GM23248 (cell line): ENCODE measurements at regions not wholly inside any gene's neighbourhood (a gene's known extent, or its start where the extent isn't known, plus 50 kb on each side); places are given as distances from the start of the nearest gene placed in this dataset.

ENCODE experiments used
- DNase-seq: peaks from one replicate; pipeline ENCODE4 v3.0.0-alpha.2; 2015
- H2AFZ ChIP-seq: fragments of 200-600 bp; sonication (generic); 2 replicates; pipeline ENCODE4 v1.6.1; 2016; ENCODE audit warnings: antibody characterized with exemption
- H3F3A ChIP-seq: fragments of 200-600 bp; sonication (generic); 2 replicates; pipeline ENCODE4 v1.6.1; 2016; ENCODE audit warnings: mild to moderate bottlenecking, antibody characterized with exemption, mixed run types; ENCODE audit not compliant: insufficient read depth
- H3K27ac ChIP-seq: fragments of 200-600 bp; sonication (generic); 2 replicates; pipeline ENCODE4 v1.5.1; 2016; ENCODE audit warnings: mild to moderate bottlenecking
- H3K27me3 ChIP-seq: fragments of 200-600 bp; sonication (generic); replicated peaks from 2 replicates; pipeline ENCODE4 v1.6.1; 2016; ENCODE audit warnings: mild to moderate bottlenecking; ENCODE audit not compliant: insufficient read depth
- H3K36me3 ChIP-seq: fragments of 200-600 bp; sonication (generic); 2 replicates; pipeline ENCODE4 v1.6.1; 2016; ENCODE audit warnings: low read depth, mild to moderate bottlenecking
- H3K4me1 ChIP-seq: fragments of 200-600 bp; sonication (generic); 2 replicates; pipeline ENCODE4 v1.6.1; 2016; ENCODE audit warnings: mild to moderate bottlenecking; ENCODE audit not compliant: insufficient read depth
- H3K4me2 ChIP-seq: fragments of 200-600 bp; sonication (generic); one replicate; pipeline ENCODE4 v1.6.1; 2016; ENCODE audit warnings: mild to moderate bottlenecking; ENCODE audit not compliant: unreplicated experiment
- H3K4me3 ChIP-seq: fragments of 200-600 bp; sonication (generic); 2 replicates; pipeline ENCODE4 v1.5.1; 2016; ENCODE audit warnings: mild to moderate bottlenecking
- H3K79me2 ChIP-seq: fragments of 200-600 bp; sonication (generic); 2 replicates; pipeline ENCODE4 v1.6.1; 2016; ENCODE audit warnings: mild to moderate bottlenecking; ENCODE audit not compliant: insufficient read depth
- H3K9ac ChIP-seq: fragments of 200-600 bp; sonication (generic); 2 replicates; pipeline ENCODE4 v1.6.1; 2016; ENCODE audit warnings: mild to moderate bottlenecking
- H3K9me2 ChIP-seq: fragments of 200-600 bp; sonication (generic); 2 replicates; pipeline ENCODE4 v1.6.1; 2016; ENCODE audit warnings: mixed run types, mild to moderate bottlenecking, moderate library complexity; ENCODE audit not compliant: insufficient read depth
- H3K9me3 ChIP-seq: fragments of 200-600 bp; sonication (generic); one replicate; pipeline ENCODE4 v1.6.1; 2017; ENCODE audit warnings: low read depth
- H4K20me1 ChIP-seq: fragments of 200-600 bp; sonication (generic); 2 replicates; pipeline ENCODE4 v1.6.0; 2016; ENCODE audit not compliant: insufficient read depth
- EZH2 ChIP-seq: fragments of 200-600 bp; sonication (generic); IDR thresholded peaks from 2 replicates; pipeline ENCODE4 v1.6.1; 2018; ENCODE audit warnings: antibody characterized with exemption, mild to moderate bottlenecking; ENCODE audit not compliant: insufficient read depth, poor library complexity, severe bottlenecking
- EZH2phosphoT487 ChIP-seq: fragments of 200-600 bp; sonication (generic); IDR thresholded peaks from 2 replicates; pipeline ENCODE4 v1.6.1; 2018; ENCODE audit warnings: antibody characterized with exemption, moderate library complexity, mild to moderate bottlenecking, low read depth; ENCODE audit not compliant: insufficient read depth
- WGBS, 2 experiments: methylation state at CpG; one replicate each; pipeline ENCODE4 v1.1.6; 2015 to 2017; ENCODE audit warnings: low lambda C conversion rate in 2 of 2, low coverage in 1 of 2; ENCODE audit errors: missing lambda C conversion rate in 2 of 2; 5-methylcytosine and 5-hydroxymethylcytosine counted together
- in situ Hi-C: fragments of 300-500 bp; cut with MboI; formaldehyde crosslinking; loops from 2 replicates; pipeline ENCODE4 v1.15.0; 2020

- H3K36me3 ChIP-seq, result no peaks in the 10 kb centered on the region
- DNase-seq, result no peak
- H2AFZ ChIP-seq, result no peak overlapping the region
- no peaks in the 10 kb centered on the region for H4K20me1 ChIP-seq
- H3K27me3 ChIP-seq, result no peaks in the 10 kb centered on the region; the same call in none of the 2 replicates
- H3F3A ChIP-seq, result no peaks in the 10 kb centered on the region
- no peak overlapping the region for H3K4me3 ChIP-seq
- H3K4me2 ChIP-seq, result no peak overlapping the region
- no peak overlapping the region for H3K9ac ChIP-seq
- H3K27ac ChIP-seq, result no peak overlapping the region
- 78 to 80% methylated on average over 4 of the region's 4 CpGs for WGBS, 2 experiments
- TF ChIP-seq EZH2 (no peak), EZH2phosphoT487 (no peak)
- H3K79me2 ChIP-seq, result no peaks in the 10 kb centered on the region
- no peaks in the 10 kb centered on the region for H3K9me2 ChIP-seq
- no peaks in the 10 kb centered on the region for H3K9me3 ChIP-seq
- in situ Hi-C loops, result no loop called here
- no peaks in the 10 kb centered on the region for H3K4me1 ChIP-seq
Observed at GRCh38 chr13:48593536-48593935, 60.2 kb upstream of the CYSLTR2 start.

GRCh38 chr13:48594096-48594815, 59.5 kb upstream of the CYSLTR2 start:
- H2AFZ ChIP-seq, result no peak overlapping the region

GRCh38 chr13:48595431-48596429, 58.0 kb upstream of the CYSLTR2 start:
- Histone ChIP-seq H3K9ac (no peak overlapping the region), H3K36me3 (no peaks in the 10 kb centered on the region), H4K20me1 (no peaks in the 10 kb centered on the region), H3K79me2 (no peaks in the 10 kb centered on the region), H2AFZ (no peak overlapping the region), H3K27me3 (no peaks in the 10 kb centered on the region; the same call in none of the 2 replicates), H3K9me2 (no peaks in the 10 kb centered on the region), H3K4me3 (no peak overlapping the region), H3K4me1 (peaks cover 4% of the 10 kb centered on the region; the same call in 1 of the 2 replicates), H3F3A (no peaks in the 10 kb centered on the region; the same call in 1 of the 2 replicates), H3K4me2 (no peak overlapping the region), H3K27ac (no peak overlapping the region), H3K9me3 (no peaks in the 10 kb centered on the region)
- in situ Hi-C loops, result loop anchor here (5.0 kb wide), 1 partner anchor 177 kb away; no protein-coding TSS in a partner anchor
- WGBS, 2 experiments, result 46 to 56% methylated on average over 7 of the region's 7 CpGs
- peak; percentile 77 for DNase-seq
- TF ChIP-seq EZH2phosphoT487 (no peak), EZH2 (no peak)

More at GRCh38 chr13:48594096-48594815, 59.5 kb upstream of the CYSLTR2 start:
- no peaks in the 10 kb centered on the region for H3K36me3 ChIP-seq
- no peak for DNase-seq
- no peaks in the 10 kb centered on the region for H3K9me3 ChIP-seq
- no peaks in the 10 kb centered on the region for H3K4me1 ChIP-seq
- no peaks in the 10 kb centered on the region for H3K79me2 ChIP-seq
- no peak overlapping the region for H3K9ac ChIP-seq
- H3K27me3 ChIP-seq, result no peaks in the 10 kb centered on the region; the same call in none of the 2 replicates
- no peak overlapping the region for H3K4me3 ChIP-seq
- H3K27ac ChIP-seq, result no peak overlapping the region
- no peaks in the 10 kb centered on the region for H3K9me2 ChIP-seq
- WGBS, 2 experiments, result 67 to 68% methylated on average over 6 of the region's 6 CpGs
- TF ChIP-seq EZH2, result no peak
- TF ChIP-seq EZH2phosphoT487, result no peak
- H3F3A ChIP-seq, result no peaks in the 10 kb centered on the region
- no peaks in the 10 kb centered on the region for H4K20me1 ChIP-seq
- H3K4me2 ChIP-seq, result no peak overlapping the region
- in situ Hi-C loops, result no loop called here
